IPS DF 19.7 (cell line): ENCODE measurements at regions not wholly inside any gene's neighbourhood (a gene's known extent, or its start where the extent isn't known, plus 50 kb on each side); places are given as distances from the start of the nearest gene placed in this dataset.

Experiments used
- DNase-seq: peaks from one replicate; pipeline ENCODE4 v3.0.0-alpha.2; 2013; ENCODE audit warnings: low read depth, low spot score

DNA sequence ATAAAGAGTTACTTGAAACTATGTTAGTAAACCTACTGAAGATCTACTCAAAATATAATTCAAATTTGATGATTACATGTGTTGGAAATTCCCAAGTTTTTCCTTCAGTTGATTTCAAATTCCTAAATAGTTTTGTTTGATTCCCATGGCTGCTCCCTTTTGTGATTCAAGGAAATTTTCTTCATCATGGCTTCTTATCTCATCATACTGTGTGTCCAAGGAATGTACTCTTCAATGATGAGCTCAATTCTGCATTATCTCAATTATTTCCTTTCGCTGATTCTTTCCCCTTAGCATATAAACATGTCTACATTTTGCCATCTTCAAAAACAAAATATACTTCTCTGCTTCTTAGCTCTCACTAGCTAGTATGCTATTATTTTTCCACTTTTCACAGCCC lies 460.4 kb upstream of the NAALADL2 start:
- no peak for DNase-seq

DNA sequence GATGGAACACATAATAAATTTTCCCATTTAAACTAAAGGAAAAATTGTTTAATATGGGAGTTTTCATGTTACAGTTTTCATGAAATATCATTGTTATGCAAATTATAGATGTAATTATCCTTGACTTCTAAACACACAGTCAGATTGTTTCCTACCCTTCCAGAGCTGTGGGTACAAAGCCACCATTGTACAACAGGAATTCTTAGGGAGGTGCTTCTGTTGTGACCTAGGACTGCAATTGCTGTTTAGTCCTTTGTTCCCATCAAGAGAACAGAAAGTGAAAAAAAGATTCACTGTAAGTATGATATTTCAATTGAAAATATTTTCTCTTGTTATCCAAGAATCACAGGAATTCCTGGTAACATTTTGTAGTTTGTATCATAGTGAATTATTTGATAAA lies 455.3 kb upstream of the NAALADL2 start:
- DNase-seq: no peak

DNA sequence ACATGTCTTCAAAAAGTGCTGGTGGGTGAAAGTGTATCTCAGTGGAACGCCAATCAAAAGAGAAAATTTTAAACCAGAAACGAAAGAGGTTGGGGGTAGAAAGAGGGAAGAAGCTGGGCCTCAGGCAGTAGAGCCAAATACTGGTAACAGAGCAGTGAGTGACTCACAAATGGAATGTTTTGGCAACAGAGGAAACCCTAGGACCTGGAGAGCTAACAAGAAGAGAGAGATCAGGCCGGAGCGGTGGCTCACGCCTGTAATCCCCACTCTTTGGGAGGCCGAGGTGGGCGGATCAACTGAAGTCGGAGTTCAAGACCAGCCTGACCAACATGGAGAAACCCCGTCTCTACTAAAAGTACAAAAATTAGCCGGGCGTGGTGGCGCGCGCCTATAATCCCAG lies 450.8 kb upstream of the NAALADL2 start:
- no peak for DNase-seq

DNA sequence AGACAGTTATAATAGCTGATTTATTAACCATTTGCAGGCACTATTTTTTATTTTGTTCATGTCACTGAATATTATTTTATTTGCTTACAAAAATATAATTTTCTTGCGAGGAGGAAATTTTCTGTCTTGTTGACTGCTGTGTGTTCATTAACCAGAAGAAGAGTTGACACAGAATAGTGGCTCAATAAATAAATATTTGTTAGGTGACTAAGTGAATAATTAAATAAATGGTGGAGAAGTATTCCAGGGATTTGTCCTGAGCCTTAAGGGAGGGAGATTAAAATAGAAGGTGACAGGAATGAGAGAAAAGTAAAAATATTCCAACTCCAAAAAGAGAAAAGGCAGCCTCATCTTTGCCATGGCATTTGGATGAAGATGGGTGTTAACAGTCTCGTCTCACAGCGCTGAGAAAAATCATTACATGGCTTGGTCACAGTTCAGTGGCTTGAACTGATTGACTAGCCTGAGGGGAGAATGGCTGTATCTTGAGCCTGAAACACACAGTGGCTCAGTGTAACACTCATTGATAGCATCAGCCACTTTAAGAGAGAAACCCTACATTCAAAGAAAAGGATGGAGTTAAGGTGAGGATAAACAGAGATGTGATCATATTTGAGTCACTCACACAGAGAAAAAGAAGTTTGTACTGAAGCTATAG lies 449.9 kb upstream of the NAALADL2 start:
- DNase-seq: no peak

DNA sequence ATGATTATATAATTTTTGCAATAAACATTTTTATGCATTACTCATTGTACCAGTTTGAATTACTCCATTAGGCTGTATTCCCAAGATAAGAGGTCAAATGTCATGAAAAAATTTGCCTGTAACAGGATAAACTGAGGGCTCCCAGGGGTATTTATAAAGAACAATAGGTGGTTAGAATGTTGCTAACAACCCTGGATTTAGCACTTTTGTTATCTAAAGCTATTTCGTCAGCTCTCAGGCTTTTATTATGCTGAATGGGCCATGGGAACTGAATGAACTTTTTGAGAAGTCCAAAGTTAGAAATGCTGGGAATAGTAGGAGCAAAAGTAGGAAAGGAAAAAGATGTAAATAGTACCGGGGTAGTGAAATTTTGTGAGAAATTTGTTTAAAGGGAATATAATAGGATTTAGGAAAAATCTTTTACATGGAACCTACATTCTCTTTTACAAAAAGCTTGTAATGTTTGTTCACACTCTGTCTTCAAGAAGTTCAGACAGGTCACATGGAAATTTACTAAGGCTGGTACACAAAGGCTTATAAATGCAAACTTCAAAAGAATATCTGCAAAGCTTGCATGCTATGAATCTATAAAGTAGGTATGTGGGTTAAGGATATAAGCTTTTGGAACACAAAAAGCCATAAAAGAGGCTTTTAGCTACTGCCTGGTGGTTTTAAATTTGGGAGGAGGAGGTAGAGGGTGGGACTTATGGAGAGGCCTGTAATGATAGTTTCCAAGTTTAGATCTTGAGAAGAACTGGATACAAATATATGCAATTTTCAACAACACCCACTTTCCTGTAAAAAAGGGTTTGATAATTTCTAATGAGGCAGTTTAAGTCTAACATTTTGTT lies 445.8 kb upstream of the NAALADL2 start:
- peak; percentile 35 for DNase-seq

DNA sequence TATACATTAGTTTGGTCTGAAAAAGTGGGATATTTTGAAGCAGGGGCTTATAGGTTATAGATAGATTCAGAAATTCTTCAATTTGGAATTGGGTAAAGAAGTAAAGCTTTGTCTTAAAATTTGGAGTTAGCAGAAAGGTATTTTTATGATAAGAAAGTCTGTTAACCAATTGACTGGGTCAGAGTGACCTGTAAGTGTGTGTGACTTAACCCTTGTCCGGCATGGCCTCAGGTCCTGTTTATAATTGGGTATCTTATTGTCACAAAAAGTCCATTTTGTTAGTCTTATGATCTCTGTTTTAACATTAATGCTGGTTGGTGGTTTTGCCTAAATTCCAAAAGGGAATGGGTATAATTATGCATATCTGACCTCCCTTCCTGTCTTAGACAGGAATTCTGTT lies 444.2 kb upstream of the NAALADL2 start:
- DNase-seq: no peak

DNA sequence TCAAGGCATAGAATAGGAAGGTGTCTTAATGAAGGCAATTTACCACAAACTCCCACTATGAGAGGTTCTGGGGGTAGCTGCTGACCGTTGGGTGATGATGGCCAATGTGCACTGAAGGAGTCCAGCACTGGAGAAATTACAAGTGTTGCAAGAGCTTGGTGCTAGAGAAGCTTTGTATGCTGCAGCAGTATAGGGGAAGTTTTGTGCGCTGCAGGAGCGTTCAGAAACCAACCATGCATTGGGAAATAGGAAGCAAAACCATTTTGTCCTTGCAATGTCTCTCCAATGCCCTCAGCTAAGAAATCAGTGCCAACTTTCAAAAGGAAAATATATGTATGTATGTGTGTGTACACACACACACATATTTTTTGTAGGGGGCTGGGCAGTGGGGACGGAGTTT lies 441.6 kb upstream of the NAALADL2 start:
- no peak for DNase-seq

DNA sequence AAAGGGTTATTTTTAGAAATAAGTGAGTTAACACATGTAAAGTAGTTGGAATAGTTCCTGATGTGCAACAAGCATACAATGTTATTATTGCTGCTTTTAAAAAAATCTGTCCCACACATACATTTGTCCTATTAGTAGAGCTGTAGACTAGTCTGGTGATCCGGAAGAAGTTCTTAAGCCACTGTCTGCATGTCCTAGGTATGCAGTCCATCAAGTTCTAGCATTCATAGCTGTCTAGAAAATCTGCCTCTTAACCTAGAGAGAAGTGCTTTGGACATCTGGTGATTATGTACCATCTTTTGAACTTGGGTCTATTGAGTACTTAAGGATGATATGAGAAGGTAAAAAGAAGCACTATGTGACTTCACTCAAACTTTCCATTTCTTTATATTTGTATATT lies 439.9 kb upstream of the NAALADL2 start:
- no peak for DNase-seq

DNA sequence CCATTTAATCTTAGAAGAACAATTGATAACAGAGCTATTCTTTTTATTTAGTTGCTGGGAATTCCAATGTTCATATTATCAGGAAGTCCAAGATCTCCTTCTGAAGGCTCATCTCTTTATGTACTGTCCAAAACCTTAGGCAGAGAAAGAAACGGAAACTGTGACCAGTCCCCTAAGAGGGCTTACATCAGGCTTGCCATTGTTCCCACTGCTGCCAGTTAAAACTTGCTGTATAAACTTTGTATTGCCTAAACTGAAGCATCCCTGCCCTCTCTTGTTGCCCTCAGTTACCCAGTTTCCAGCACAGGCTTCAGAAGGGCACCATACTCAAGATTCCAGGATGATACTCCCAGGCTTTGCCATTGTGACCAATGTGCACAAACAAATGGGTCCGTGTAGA lies 435.2 kb upstream of the NAALADL2 start:
- no peak for DNase-seq

DNA sequence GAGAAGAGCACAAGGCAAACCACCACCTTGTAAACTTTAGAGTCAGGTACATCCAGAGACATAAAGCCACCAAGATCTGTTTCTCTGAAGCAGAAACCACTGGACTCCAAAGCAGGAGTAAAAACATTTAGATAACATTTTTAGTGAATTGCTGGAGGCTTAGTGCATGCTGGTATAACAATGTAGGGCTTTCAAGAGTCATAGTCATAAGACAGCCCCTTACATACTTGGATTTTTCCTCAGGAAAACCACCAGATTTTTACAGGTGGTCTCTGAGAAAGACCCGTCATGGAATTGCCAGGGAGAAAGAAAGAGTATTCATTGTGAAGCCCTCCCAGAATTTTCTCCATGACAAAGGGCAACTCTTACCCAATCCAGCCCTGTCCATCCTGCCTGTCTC lies 434.5 kb upstream of the NAALADL2 start:
- DNase-seq: no peak

DNA sequence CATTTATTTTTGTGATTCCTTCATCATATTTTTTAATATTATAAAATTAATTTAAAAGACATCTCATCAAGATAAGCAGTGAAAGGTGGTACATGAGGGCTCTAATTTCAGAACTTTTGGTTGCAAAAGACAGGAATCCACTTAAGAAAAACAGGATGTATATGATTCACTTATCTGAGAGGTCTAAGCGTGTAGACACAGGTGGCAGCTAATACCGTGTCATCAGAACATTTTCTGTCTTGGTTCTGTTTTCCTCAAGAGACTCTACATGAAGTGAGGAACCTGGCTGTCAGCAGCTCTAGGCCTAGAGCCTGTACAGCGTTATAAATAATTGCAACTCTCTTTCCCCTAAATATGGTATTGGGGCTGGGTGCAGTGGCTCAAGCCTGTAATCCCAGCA lies 433.7 kb upstream of the NAALADL2 start:
- DNase-seq: no peak

DNA sequence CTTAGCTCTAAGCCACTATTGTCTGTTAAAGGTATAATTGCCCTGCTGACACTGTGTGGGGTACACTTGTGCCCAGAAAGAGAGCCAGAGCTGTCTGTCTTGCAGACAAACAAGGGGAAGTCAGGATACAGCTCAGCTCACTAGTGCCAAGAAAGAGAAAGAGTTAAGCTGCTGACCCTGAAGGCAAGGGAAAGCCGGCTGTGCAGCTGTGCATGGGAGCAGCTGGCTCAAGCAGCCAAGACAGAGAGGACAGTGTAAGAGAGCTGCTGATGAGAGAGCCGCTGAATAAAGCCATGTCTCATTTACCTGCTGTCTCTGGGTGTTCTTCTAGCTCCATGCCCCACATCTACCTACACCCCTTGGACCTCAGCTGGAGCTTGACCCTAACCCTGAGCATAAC lies 428.1 kb upstream of the NAALADL2 start:
- DNase-seq: no peak

DNA sequence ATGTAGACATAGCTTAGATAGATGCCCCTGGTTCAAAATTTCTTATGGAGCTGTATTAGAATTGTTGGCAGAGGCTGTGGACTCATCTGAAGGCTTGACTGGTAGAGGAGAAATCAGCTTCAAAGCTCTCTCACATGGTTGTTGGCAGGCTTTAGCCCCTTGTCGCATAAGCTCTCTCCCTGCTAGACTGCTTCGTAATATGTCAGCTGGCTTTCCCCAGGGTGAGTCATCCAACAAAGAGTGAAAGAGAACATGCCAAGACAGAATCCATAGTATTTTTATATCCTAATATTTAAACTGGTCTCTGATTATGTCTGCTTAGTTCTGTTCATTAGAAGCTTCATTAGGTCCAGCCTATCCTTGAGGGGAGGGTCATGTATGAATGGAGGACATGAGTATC lies 427.4 kb upstream of the NAALADL2 start:
- no peak for DNase-seq

DNA sequence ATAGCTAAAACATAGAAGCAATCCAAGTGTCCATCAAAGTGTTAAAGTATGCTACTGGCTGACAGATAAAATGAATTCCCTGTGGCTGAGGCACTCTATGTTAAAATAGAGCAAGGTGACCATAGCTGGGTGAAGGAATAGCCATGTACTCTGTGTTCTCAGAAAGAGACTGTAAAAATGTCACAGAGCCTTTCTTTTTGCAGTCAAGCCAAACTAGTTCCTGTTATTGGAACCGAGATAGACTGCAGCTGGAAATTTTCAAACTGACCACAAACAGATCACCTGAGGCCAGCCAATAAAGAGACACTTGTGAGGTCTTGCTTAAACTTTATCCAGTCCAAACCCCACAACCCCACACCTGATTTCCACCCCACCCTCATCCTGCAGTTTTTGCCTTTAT lies 422.8 kb upstream of the NAALADL2 start:
- no peak for DNase-seq

DNA sequence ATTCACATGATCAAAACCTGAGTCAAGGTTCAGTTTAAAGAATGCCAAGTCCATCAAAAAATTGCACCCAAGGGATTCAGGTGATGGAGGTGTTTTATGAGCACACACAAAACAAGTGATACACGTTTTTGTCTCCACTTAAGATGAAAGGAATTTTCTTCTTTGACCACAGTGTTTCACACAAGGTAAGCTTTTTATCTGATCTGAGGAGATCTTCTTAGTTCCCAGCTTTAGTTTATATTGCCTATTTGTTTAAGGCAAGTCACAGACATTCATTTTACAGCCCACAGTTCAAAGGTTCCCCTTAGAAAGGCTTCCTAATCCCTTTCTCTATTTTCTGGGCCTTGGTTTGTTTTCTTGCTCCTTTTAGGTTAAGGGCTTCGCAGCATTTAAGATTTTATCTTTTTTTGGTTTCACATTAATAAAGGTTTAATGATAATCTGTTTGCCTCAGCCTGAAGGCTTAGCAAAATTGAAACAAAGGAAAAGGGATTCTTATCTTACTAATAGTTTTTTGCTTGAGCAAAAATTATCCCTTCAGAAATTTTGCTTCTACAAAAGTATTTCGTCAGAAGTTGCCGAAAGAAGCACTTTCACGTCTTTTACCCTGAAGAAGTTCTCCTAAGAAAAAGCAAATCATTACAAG lies 420.5 kb upstream of the NAALADL2 start:
- DNase-seq: no peak

DNA sequence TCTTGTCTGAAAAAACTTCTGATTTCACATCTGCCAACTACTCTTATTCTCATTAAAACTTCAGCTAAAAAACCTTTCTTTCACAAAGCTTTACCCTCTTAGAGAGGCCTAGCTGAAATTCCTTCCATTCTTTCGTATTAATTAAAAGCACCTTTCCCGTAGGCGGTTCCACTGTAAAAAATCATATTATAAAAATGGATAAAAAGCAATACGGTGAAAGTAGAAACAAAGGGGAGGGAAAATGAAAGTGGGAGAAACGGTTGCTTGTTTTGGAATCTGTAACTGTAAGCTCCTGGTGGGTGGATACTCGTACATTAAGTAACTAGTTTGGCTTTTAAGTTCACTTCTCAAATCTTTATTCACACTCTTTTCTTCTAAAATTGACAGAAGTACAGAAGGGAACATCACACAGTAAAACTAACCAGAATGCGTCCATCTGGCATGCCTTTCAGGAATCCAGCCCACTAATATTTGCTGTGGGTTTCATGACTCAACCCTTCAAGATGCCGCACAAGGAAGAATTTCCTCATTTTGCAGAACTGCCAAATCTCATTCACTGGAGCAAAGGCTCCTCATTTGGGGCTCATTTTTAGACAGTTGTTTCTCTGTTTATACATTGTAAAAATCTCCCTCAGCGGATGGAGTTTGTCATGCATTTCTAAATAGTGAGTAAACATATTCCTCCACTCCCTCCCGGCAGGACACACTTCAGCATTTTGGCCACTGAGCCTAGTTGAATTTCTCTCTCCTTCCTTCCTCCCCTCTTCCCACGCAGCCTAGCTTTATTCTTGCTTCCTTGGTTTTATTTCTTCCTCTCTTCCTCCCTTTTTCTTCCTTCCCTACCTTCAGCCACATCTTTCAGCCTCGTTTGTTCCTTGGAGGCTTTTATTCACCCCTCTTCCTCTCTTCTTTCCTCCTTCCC lies 419.5 kb upstream of the NAALADL2 start:
- no peak for DNase-seq

DNA sequence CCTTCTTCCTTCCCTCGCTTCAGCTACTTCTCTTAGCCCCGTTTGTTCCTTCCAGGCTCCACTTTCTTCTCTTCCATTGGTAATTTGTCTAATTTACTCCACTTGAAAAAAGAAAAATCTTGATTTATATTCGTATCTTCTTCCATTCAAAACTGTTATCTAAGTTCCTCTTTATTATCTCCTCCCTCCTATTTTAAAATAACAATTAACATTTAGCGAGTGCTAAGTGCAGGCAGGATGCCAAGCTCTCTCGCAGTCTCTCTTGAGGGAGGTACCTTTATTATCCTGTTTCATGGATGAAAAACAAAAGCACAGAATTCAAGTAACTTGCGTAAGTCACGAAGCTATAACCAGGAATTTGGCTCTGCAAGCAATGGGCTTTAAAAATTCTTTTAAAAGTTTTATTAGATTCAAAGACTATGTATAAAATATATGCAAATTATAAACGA lies 418.9 kb upstream of the NAALADL2 start:
- DNase-seq: no peak

DNA sequence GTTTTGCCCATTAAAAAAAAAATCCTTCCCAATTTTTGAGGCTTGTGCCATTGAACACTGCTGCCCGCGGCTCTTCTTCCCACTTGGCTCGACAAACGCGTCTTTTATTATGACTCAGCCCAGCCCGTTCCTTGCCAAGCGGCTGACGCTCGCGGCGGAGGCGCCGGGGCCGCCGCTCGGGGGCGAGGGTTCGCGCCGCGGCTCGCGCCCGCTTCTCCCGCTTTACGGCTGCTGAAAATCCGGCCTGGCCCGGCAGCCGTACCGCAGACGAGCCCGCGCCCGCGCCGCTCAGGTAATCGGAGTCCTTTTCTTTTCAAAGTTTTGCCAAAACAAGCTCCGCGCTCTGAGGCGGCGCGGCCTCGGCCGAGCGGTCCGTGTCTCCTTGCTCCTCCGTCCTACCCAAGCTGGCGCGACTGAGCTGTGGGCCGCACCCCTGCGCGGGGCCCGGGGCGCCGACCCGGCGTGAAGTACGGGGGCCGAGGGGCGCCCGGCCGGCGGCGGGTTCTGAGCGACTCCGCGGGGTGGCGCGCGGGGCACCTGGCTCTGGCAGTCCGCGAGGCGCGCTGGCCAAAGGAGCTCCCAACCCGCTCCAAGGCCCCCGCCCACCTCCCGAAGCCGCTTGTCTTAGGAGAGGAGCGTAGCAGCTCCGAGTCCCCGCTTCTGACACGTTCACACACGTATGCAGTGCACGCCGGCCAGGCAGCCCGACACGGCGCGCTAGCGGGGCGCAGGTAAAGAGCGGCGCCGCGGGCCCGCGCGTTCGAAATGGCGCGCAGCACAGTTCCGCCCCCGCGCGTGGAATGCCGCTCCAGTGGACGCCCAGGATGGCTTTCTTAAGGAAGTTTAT lies 418.2 kb upstream of the NAALADL2 start:
- peak; percentile 63 for DNase-seq

DNA sequence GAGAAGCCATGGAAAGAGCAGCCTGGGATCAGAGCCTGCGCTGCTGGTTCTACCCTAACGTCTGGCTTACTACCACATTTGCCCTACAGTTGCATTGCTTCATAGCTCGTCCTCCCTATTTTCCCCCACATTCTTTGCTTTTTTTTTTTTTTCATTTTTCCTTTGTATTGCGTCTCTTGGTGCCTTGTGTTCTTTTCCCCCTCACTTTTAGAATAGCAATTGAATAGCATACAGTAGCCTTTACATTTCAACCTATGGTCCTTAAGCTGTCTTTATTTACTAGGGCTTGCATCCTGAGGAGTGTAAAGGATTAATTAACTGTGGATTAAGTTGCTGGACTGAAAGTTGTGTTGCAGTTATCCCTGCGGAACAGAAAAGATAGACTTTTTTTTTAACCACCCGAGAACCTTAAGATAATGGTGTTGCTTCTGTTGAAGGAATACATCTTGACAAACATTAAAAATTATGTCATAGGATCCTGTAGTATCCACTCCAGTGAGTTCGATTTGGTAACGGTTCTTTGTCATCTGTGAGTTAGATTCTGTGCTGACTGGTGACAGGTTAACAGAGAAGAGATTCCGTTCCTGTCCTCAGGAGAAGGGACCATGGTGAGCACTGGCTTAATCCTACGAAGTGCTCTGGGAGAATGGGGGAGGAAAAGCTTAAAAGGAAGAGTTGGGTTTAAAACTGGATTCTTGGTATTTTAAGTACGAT lies 417.4 kb upstream of the NAALADL2 start:
- no peak for DNase-seq

DNA sequence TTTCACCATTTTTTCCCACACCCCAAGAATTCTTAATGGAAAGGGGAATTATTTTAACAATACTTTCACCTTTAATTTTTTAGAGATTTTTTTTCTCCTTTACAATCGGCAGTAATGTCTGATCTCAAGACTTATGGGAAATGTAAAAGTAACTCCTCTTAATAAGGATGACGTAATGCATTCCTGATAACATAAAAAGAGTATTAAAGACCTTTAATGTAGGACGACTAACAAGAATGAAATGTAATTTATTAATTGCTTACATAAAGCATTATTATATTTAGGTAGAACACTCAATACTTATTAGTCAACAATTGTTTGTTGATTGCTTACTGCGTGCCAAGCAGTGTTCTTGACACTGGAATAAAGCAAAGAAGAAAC lies 416.8 kb upstream of the NAALADL2 start:
- DNase-seq: no peak
